ENCODE measurements at regions not wholly inside any gene's neighbourhood (a gene's known extent, or its start where the extent isn't known, plus 50 kb on each side); places are given as distances from the start of the nearest gene placed in this dataset.
"Not testable (repeated sequence)": the region's sequence is repeated elsewhere in the genome, so short reads cannot be mapped to it uniquely, and the experiment has no call there.

GRCh38 chr3:35275768-35276167 lies 363.6 kb upstream of the ARPP21 start:
- Mint-ChIP-seq H3K36me3 (no peaks in the 10 kb centered on the region), H3K27me3 (no peaks in the 10 kb centered on the region), H3K9me3 (ENCODE audit: low read depth) (peaks cover 8% of the 10 kb centered on the region), H3K4me3 (no peak overlapping the region), H3K27ac (no peak overlapping the region), H3K4me1 (ENCODE audit: low read depth) (no peaks in the 10 kb centered on the region)

- Mint-ChIP-seq H3K27ac (peak overlapping the region; percentile 51), H3K27me3 (no peaks in the 10 kb centered on the region), H3K4me1 (ENCODE audit: low read depth) (no peaks in the 10 kb centered on the region), H3K4me3 (no peak overlapping the region), H3K9me3 (ENCODE audit: low read depth) (peaks cover 8% of the 10 kb centered on the region), H3K36me3 (no peaks in the 10 kb centered on the region)
These were observed 362.8 kb upstream of the ARPP21 start for GRCh38 chr3:35276568-35276967.

- H3K36me3 Mint-ChIP-seq, result peaks cover 2% of the 10 kb centered on the region
- peaks cover 12% of the 10 kb centered on the region for H3K9me3 Mint-ChIP-seq (ENCODE audit: low read depth)
- no peak overlapping the region for H3K4me3 Mint-ChIP-seq
- peaks cover 4% of the 10 kb centered on the region for H3K4me1 Mint-ChIP-seq (ENCODE audit: low read depth)
- peaks cover 4% of the 10 kb centered on the region for H3K27me3 Mint-ChIP-seq
- no peak overlapping the region for H3K27ac Mint-ChIP-seq
These were observed 347.7 kb upstream of the ARPP21 start for GRCh38 chr3:35291471-35292236.

GRCh38 chr3:35292568-35292967 lies 346.8 kb upstream of the ARPP21 start:
- H3K27me3 Mint-ChIP-seq, result peaks cover 4% of the 10 kb centered on the region
- no peak overlapping the region for H3K4me3 Mint-ChIP-seq
- peaks cover 12% of the 10 kb centered on the region for H3K9me3 Mint-ChIP-seq (ENCODE audit: low read depth)
- peaks cover 4% of the 10 kb centered on the region for H3K4me1 Mint-ChIP-seq (ENCODE audit: low read depth)
- H3K27ac Mint-ChIP-seq, result no peak overlapping the region
- peaks cover 2% of the 10 kb centered on the region for H3K36me3 Mint-ChIP-seq

- H3K4me3 Mint-ChIP-seq, result no peak overlapping the region
- H3K9me3 Mint-ChIP-seq (ENCODE audit: low read depth), result peaks cover 4% of the 10 kb centered on the region
These were observed 343.4 kb upstream of the ARPP21 start for GRCh38 chr3:35295906-35296305.

GRCh38 chr3:35296533-35296932 lies 342.8 kb upstream of the ARPP21 start:
- peaks cover 4% of the 10 kb centered on the region for H3K27me3 Mint-ChIP-seq
- peaks cover 4% of the 10 kb centered on the region for H3K9me3 Mint-ChIP-seq (ENCODE audit: low read depth)
- H3K27ac Mint-ChIP-seq, result peak overlapping the region; percentile 59
- H3K36me3 Mint-ChIP-seq, result no peaks in the 10 kb centered on the region
- peaks cover 4% of the 10 kb centered on the region for H3K4me1 Mint-ChIP-seq (ENCODE audit: low read depth)
- H3K4me3 Mint-ChIP-seq, result no peak overlapping the region

More at GRCh38 chr3:35295906-35296305, 343.4 kb upstream of the ARPP21 start:
- peaks cover 3% of the 10 kb centered on the region for H3K27me3 Mint-ChIP-seq
- H3K36me3 Mint-ChIP-seq, result no peaks in the 10 kb centered on the region
- H3K4me1 Mint-ChIP-seq (ENCODE audit: low read depth), result peaks cover 4% of the 10 kb centered on the region
- no peak overlapping the region for H3K27ac Mint-ChIP-seq

GRCh38 chr3:35296944-35297343 lies 342.4 kb upstream of the ARPP21 start:
- not testable (repeated sequence) for H3K9me3 Mint-ChIP-seq (ENCODE audit: low read depth); H3K36me3 Mint-ChIP-seq; H3K27ac Mint-ChIP-seq; H3K27me3 Mint-ChIP-seq; H3K4me1 Mint-ChIP-seq (ENCODE audit: low read depth); H3K4me3 Mint-ChIP-seq

GRCh38 chr3:35305406-35305805 lies 333.9 kb upstream of the ARPP21 start:
- H3K27me3 Mint-ChIP-seq, result peaks cover 5% of the 10 kb centered on the region
- no peaks in the 10 kb centered on the region for H3K4me1 Mint-ChIP-seq (ENCODE audit: low read depth)
- no peak overlapping the region for H3K4me3 Mint-ChIP-seq
- no peaks in the 10 kb centered on the region for H3K36me3 Mint-ChIP-seq
- peaks cover 4% of the 10 kb centered on the region for H3K9me3 Mint-ChIP-seq (ENCODE audit: low read depth)
- H3K27ac Mint-ChIP-seq, result no peak overlapping the region

- Mint-ChIP-seq H3K4me1 (ENCODE audit: low read depth) (no peaks in the 10 kb centered on the region), H3K9me3 (ENCODE audit: low read depth) (peaks cover 4% of the 10 kb centered on the region), H3K4me3 (no peak overlapping the region)
These were observed 332.0 kb upstream of the ARPP21 start for GRCh38 chr3:35307296-35307695.

GRCh38 chr3:35316841-35317240 lies 322.5 kb upstream of the ARPP21 start:
- not testable (repeated sequence) for H3K36me3 Mint-ChIP-seq; H3K4me1 Mint-ChIP-seq (ENCODE audit: low read depth); H3K4me3 Mint-ChIP-seq; H3K9me3 Mint-ChIP-seq (ENCODE audit: low read depth); H3K27ac Mint-ChIP-seq; H3K27me3 Mint-ChIP-seq

More at GRCh38 chr3:35307296-35307695, 332.0 kb upstream of the ARPP21 start:
- Mint-ChIP-seq H3K27ac (no peak overlapping the region), H3K27me3 (peaks cover 3% of the 10 kb centered on the region), H3K36me3 (no peaks in the 10 kb centered on the region)

- Mint-ChIP-seq H3K27ac (no peak overlapping the region), H3K27me3 (no peaks in the 10 kb centered on the region), H3K4me3 (no peak overlapping the region), H3K36me3 (no peaks in the 10 kb centered on the region), H3K9me3 (ENCODE audit: low read depth) (no peaks in the 10 kb centered on the region), H3K4me1 (ENCODE audit: low read depth) (no peaks in the 10 kb centered on the region)
These were observed 318.5 kb upstream of the ARPP21 start for GRCh38 chr3:35320646-35321407.

- H3K27me3 Mint-ChIP-seq, result no peaks in the 10 kb centered on the region
- H3K36me3 Mint-ChIP-seq, result no peaks in the 10 kb centered on the region
- no peak overlapping the region for H3K4me3 Mint-ChIP-seq
- no peak overlapping the region for H3K27ac Mint-ChIP-seq
- no peaks in the 10 kb centered on the region for H3K4me1 Mint-ChIP-seq (ENCODE audit: low read depth)
- H3K9me3 Mint-ChIP-seq (ENCODE audit: low read depth), result no peaks in the 10 kb centered on the region
These were observed 317.3 kb upstream of the ARPP21 start for GRCh38 chr3:35322070-35322469.

GRCh38 chr3:35335703-35336102 lies 303.6 kb upstream of the ARPP21 start:
- H3K4me1 Mint-ChIP-seq (ENCODE audit: low read depth), result no peaks in the 10 kb centered on the region
- no peak overlapping the region for H3K27ac Mint-ChIP-seq
- no peaks in the 10 kb centered on the region for H3K27me3 Mint-ChIP-seq
- no peaks in the 10 kb centered on the region for H3K36me3 Mint-ChIP-seq
- no peak overlapping the region for H3K4me3 Mint-ChIP-seq
- H3K9me3 Mint-ChIP-seq (ENCODE audit: low read depth), result peaks cover 3% of the 10 kb centered on the region

GRCh38 chr3:35336601-35337000 lies 302.7 kb upstream of the ARPP21 start:
- Mint-ChIP-seq H3K4me3 (no peak overlapping the region), H3K27ac (no peak overlapping the region), H3K27me3 (no peaks in the 10 kb centered on the region), H3K36me3 (no peaks in the 10 kb centered on the region), H3K9me3 (ENCODE audit: low read depth) (peaks cover 3% of the 10 kb centered on the region), H3K4me1 (ENCODE audit: low read depth) (no peaks in the 10 kb centered on the region)

GRCh38 chr3:35338186-35338585 lies 301.1 kb upstream of the ARPP21 start:
- no peak overlapping the region for H3K27ac Mint-ChIP-seq
- H3K27me3 Mint-ChIP-seq, result no peaks in the 10 kb centered on the region
- peaks cover 3% of the 10 kb centered on the region for H3K9me3 Mint-ChIP-seq (ENCODE audit: low read depth)
- H3K4me1 Mint-ChIP-seq (ENCODE audit: low read depth), result no peaks in the 10 kb centered on the region
- no peaks in the 10 kb centered on the region for H3K36me3 Mint-ChIP-seq
- H3K4me3 Mint-ChIP-seq, result no peak overlapping the region

All from activated naive CD8-positive, alpha-beta T cell (primary cell).